Smooth muscle cell (in vitro differentiated cells): ENCODE measurements at regions not wholly inside any gene's neighbourhood (a gene's known extent, or its start where the extent isn't known, plus 50 kb on each side); places are given as distances from the start of the nearest gene placed in this dataset.

Experiments
- DNase-seq: peaks from one replicate; lab custom pipeline; 2025; ENCODE audit not compliant: unreplicated experiment; lab: John Stamatoyannopoulos, UW
- H2AFZ ChIP-seq: fragments of 200-600 bp; sonication (generic); 2 replicates; pipeline ENCODE4 v1.6.0; 2016; ENCODE audit warnings: antibody characterized with exemption, low read depth, mild to moderate bottlenecking
- H3F3A ChIP-seq: fragments of 200-600 bp; sonication (generic); 2 replicates; pipeline ENCODE4 v1.6.0; 2017; ENCODE audit warnings: antibody characterized with exemption, low read depth
- H3K27ac ChIP-seq: fragments of 200-600 bp; sonication (generic); 2 replicates; pipeline ENCODE4 v1.5.1; 2016; ENCODE audit warnings: low read depth, mild to moderate bottlenecking
- H3K27me3 ChIP-seq: fragments of 200-600 bp; sonication (generic); 2 replicates; pipeline ENCODE4 v1.6.1; 2016; ENCODE audit warnings: low read depth, mild to moderate bottlenecking
- H3K36me3 ChIP-seq: fragments of 200-600 bp; sonication (generic); 2 replicates; pipeline ENCODE4 v1.5.1; 2016; ENCODE audit warnings: low read depth
- H3K4me1 ChIP-seq: fragments of 200-600 bp; sonication (generic); 2 replicates; pipeline ENCODE4 v1.5.1; 2016; ENCODE audit warnings: low read depth
- H3K4me2 ChIP-seq: fragments of 200-600 bp; sonication (generic); 2 replicates; pipeline ENCODE4 v1.6.0; 2016; ENCODE audit warnings: mild to moderate bottlenecking
- H3K4me3 ChIP-seq: fragments of 200-600 bp; sonication (generic); 2 replicates; pipeline ENCODE4 v1.5.1; 2016; ENCODE audit warnings: mild to moderate bottlenecking
- H3K79me2 ChIP-seq: fragments of 200-600 bp; sonication (generic); 2 replicates; pipeline ENCODE4 v1.6.0; 2016; ENCODE audit warnings: low read depth, mild to moderate bottlenecking
- H3K9ac ChIP-seq: fragments of 200-600 bp; sonication (generic); 2 replicates; pipeline ENCODE4 v1.6.0; 2016; ENCODE audit warnings: low read depth
- H3K9me3 ChIP-seq: fragments of 200-600 bp; sonication (generic); replicated peaks from 2 replicates; pipeline ENCODE4 v1.5.1; 2016; ENCODE audit warnings: low read depth
- H4K20me1 ChIP-seq: fragments of 200-600 bp; sonication (generic); 2 replicates; pipeline ENCODE4 v1.6.0; 2016; ENCODE audit warnings: low read depth
- CTCF ChIP-seq: fragments of 200-600 bp; sonication (generic); IDR thresholded peaks from 2 replicates; pipeline ENCODE4 v1.5.1; 2017; ENCODE audit warnings: borderline replicate concordance, mild to moderate bottlenecking, antibody characterized with exemption; ENCODE audit not compliant: insufficient read depth, poor library complexity, severe bottlenecking
- WGBS: methylation state at CpG from one replicate; pipeline ENCODE4 v1.1.7; 2016; ENCODE audit warnings: low lambda C conversion rate; 5-methylcytosine and 5-hydroxymethylcytosine counted together

- peak overlapping the region; percentile 64 for H3K4me2 ChIP-seq
- H3K36me3 ChIP-seq: no peaks in the 10 kb centered on the region
- H3K27ac ChIP-seq: peak overlapping the region; percentile 90
- no peak for TF ChIP-seq CTCF
- peaks cover 6% of the 10 kb centered on the region for H3F3A ChIP-seq
- H3K4me1 ChIP-seq: peaks cover 6% of the 10 kb centered on the region
- H3K4me3 ChIP-seq: no peak overlapping the region
- peak overlapping the region; percentile 49 for H3K9ac ChIP-seq
- H2AFZ ChIP-seq: no peak overlapping the region
- no peak for DNase-seq
- no peaks in the 10 kb centered on the region for H3K9me3 ChIP-seq
- no peaks in the 10 kb centered on the region for H3K27me3 ChIP-seq
- no peaks in the 10 kb centered on the region for H3K79me2 ChIP-seq
- H4K20me1 ChIP-seq: no peaks in the 10 kb centered on the region
Measured at GRCh38 chr13:50357136-50357535, 341.9 kb downstream of the KCNRG start.

GRCh38 chr13:50357586-50358118, 342.4 kb downstream of the KCNRG start:
- H3K9ac ChIP-seq: peak overlapping the region; percentile 49
- peak overlapping the region; percentile 64 for H3K4me2 ChIP-seq
- no peaks in the 10 kb centered on the region for H3K9me3 ChIP-seq
- no peak for TF ChIP-seq CTCF
- H3K27me3 ChIP-seq: no peaks in the 10 kb centered on the region
- H3K79me2 ChIP-seq: no peaks in the 10 kb centered on the region
- no peak overlapping the region for H2AFZ ChIP-seq
- H3K4me1 ChIP-seq: peaks cover 6% of the 10 kb centered on the region
- H3K4me3 ChIP-seq: no peak overlapping the region
- H3K36me3 ChIP-seq: no peaks in the 10 kb centered on the region
- H3F3A ChIP-seq: peaks cover 6% of the 10 kb centered on the region
- H4K20me1 ChIP-seq: no peaks in the 10 kb centered on the region
- 21% methylated on average over 9 of the region's 9 CpGs for WGBS
- no peak for DNase-seq
- H3K27ac ChIP-seq: peak overlapping the region; percentile 90

- Histone ChIP-seq H2AFZ (no peak overlapping the region), H3K36me3 (no peaks in the 10 kb centered on the region), H3K9ac (no peak overlapping the region), H3K27ac (peak overlapping the region; percentile 90), H3F3A (peaks cover 6% of the 10 kb centered on the region), H3K79me2 (no peaks in the 10 kb centered on the region), H3K4me1 (peaks cover 6% of the 10 kb centered on the region), H3K4me3 (no peak overlapping the region), H3K9me3 (no peaks in the 10 kb centered on the region), H3K4me2 (peak overlapping the region; percentile 64), H3K27me3 (no peaks in the 10 kb centered on the region), H4K20me1 (no peaks in the 10 kb centered on the region)
- 91% methylated on average over 1 of the region's 1 CpG for WGBS
- no peak for DNase-seq
- TF ChIP-seq CTCF: no peak
Measured at GRCh38 chr13:50358231-50359040, 343.2 kb downstream of the KCNRG start.

GRCh38 chr13:50359041-50359367, 343.8 kb downstream of the KCNRG start:
- 87% methylated on average over 3 of the region's 3 CpGs for WGBS
- peaks cover 6% of the 10 kb centered on the region for H3K4me1 ChIP-seq
- no peaks in the 10 kb centered on the region for H3K79me2 ChIP-seq
- no peaks in the 10 kb centered on the region for H3K36me3 ChIP-seq
- no peak overlapping the region for H3K9ac ChIP-seq
- H3K4me3 ChIP-seq: no peak overlapping the region
- H3K4me2 ChIP-seq: no peak overlapping the region
- DNase-seq: no peak
- no peak overlapping the region for H3K27ac ChIP-seq
- TF ChIP-seq CTCF: no peak
- no peaks in the 10 kb centered on the region for H3K27me3 ChIP-seq
- H2AFZ ChIP-seq: no peak overlapping the region
- peaks cover 6% of the 10 kb centered on the region for H3F3A ChIP-seq
- no peaks in the 10 kb centered on the region for H3K9me3 ChIP-seq
- no peaks in the 10 kb centered on the region for H4K20me1 ChIP-seq
